ENCODE measurements at regions not wholly inside any gene's neighbourhood (a gene's known extent, or its start where the extent isn't known, plus 50 kb on each side); places are given as distances from the start of the nearest gene placed in this dataset.

- no peaks in the 10 kb centered on the region for H3K27me3 Mint-ChIP-seq
- no peaks in the 10 kb centered on the region for H3K36me3 Mint-ChIP-seq (ENCODE audit: low read depth)
- CTCF ChIA-PET = no interaction called here
- POLR2A ChIA-PET = no interaction called here
- no peak overlapping the region for H3K4me3 Mint-ChIP-seq
- TF ChIP-seq CTCF (IDR thresholded peaks at IDR 0.05) = no peak
- H3K27ac ChIP-seq (ENCODE audit: low read depth in 1 of 2, low read length in 2 of 2) = no peak overlapping the region
- H3K9me3 Mint-ChIP-seq = no peaks in the 10 kb centered on the region
- no peaks in the 10 kb centered on the region for H3K9me3 ChIP-seq (ENCODE audit: control insufficient read depth in 1 of 2, insufficient read depth in 1 of 2, low read length in 2 of 2)
- no peak overlapping the region for H3K4me3 ChIP-seq (ENCODE audit: low read length)
- no peaks in the 10 kb centered on the region for H3K4me1 Mint-ChIP-seq (ENCODE audit: low read depth)
- H3K27ac Mint-ChIP-seq = no peak overlapping the region
- H3K36me3 ChIP-seq (ENCODE audit: insufficient read depth, low read length) = no peaks in the 10 kb centered on the region
- DNase-seq = no peak
- no peaks in the 10 kb centered on the region for H3K4me1 ChIP-seq (ENCODE audit: insufficient read depth, low read length)
- intact Hi-C loops (cut with DNase I, micrococcal nuclease) = no loop called here
- peaks cover 0 to 3% of the 10 kb centered on the region in 2 experiments for H3K27me3 ChIP-seq (ENCODE audit: control insufficient read depth in 1 of 2, insufficient read depth in 2 of 2, low read length in 2 of 2)
- no peak for ATAC-seq (ENCODE audit: poor library complexity)
These were observed 110.8 kb upstream of the CD82 start for GRCh38 chr11:44454666-44455065.

GRCh38 chr11:44456544-44457300 is 108.7 kb upstream of the CD82 start:
- Histone ChIP-seq H3K4me3 (ENCODE audit: low read length) (no peak overlapping the region), H3K9me3 (ENCODE audit: control insufficient read depth in 1 of 2, insufficient read depth in 1 of 2, low read length in 2 of 2) (no peaks in the 10 kb centered on the region), H3K27me3 (ENCODE audit: control insufficient read depth in 1 of 2, insufficient read depth in 2 of 2, low read length in 2 of 2) (peaks cover 0 to 2% of the 10 kb centered on the region in 2 experiments), H3K36me3 (ENCODE audit: insufficient read depth, low read length) (no peaks in the 10 kb centered on the region), H3K27ac (ENCODE audit: low read depth in 1 of 2, low read length in 2 of 2) (no peak overlapping the region), H3K4me1 (ENCODE audit: insufficient read depth, low read length) (no peaks in the 10 kb centered on the region)
- Mint-ChIP-seq H3K27ac (no peak overlapping the region), H3K27me3 (no peaks in the 10 kb centered on the region), H3K4me3 (no peak overlapping the region), H3K4me1 (ENCODE audit: low read depth) (no peaks in the 10 kb centered on the region), H3K36me3 (ENCODE audit: low read depth) (no peaks in the 10 kb centered on the region), H3K9me3 (no peaks in the 10 kb centered on the region)
- DNase-seq (no peak), ATAC-seq (ENCODE audit: poor library complexity) (no peak)
- intact Hi-C loops (cut with DNase I, micrococcal nuclease) = no loop called here
- ChIA-PET CTCF (no interaction called here), POLR2A (no interaction called here)
- TF ChIP-seq CTCF (IDR thresholded peaks at IDR 0.05) = no peak

GRCh38 chr11:44457862-44458261 is 107.6 kb upstream of the CD82 start:
- Mint-ChIP-seq H3K36me3 (ENCODE audit: low read depth) (no peaks in the 10 kb centered on the region), H3K4me1 (ENCODE audit: low read depth) (no peaks in the 10 kb centered on the region), H3K27ac (no peak overlapping the region), H3K4me3 (no peak overlapping the region), H3K27me3 (no peaks in the 10 kb centered on the region), H3K9me3 (no peaks in the 10 kb centered on the region)
- H3K4me3 ChIP-seq (ENCODE audit: low read length) = no peak overlapping the region
- intact Hi-C loops (cut with DNase I, micrococcal nuclease) = no loop called here
- H3K27me3 ChIP-seq (ENCODE audit: control insufficient read depth in 1 of 2, insufficient read depth in 2 of 2, low read length in 2 of 2) = no peaks in the 10 kb centered on the region
- ATAC-seq (ENCODE audit: poor library complexity) (no peak), DNase-seq (no peak)
- ChIA-PET POLR2A (no interaction called here), CTCF (no interaction called here)
- H3K27ac ChIP-seq (ENCODE audit: low read depth in 1 of 2, low read length in 2 of 2) = no peak overlapping the region
- no peak for TF ChIP-seq CTCF (IDR thresholded peaks at IDR 0.05)
- H3K4me1 ChIP-seq (ENCODE audit: insufficient read depth, low read length) = no peaks in the 10 kb centered on the region
- H3K9me3 ChIP-seq (ENCODE audit: control insufficient read depth in 1 of 2, insufficient read depth in 1 of 2, low read length in 2 of 2) = no peaks in the 10 kb centered on the region
- no peaks in the 10 kb centered on the region for H3K36me3 ChIP-seq (ENCODE audit: insufficient read depth, low read length)
